MCF 10A (cell line): ENCODE measurements at regions not wholly inside any gene's neighbourhood (a gene's known extent, or its start where the extent isn't known, plus 50 kb on each side); places are given as distances from the start of the nearest gene placed in this dataset.
"Not testable (repeated sequence)": the region's sequence is repeated elsewhere in the genome, so short reads cannot be mapped to it uniquely, and the experiment has no call there.

Source experiments
- BruUV-seq: library from RNA; stranded (reverse); fragments of 400-500 nt; replicated peaks from 2 replicates; lab custom pipeline; 2021; lab: Mats Ljungman, UMichigan
- CTCF ChIA-PET: fragments of 300-600 bp; sonication (Branson Sonifier 250); formaldehyde crosslinking; extraction: SDS; loops from one replicate; lab custom pipeline; 2021; ENCODE audit warnings: antibody characterized with exemption, inconsistent platforms; lab: Yijun Ruan, JAX
- POLR2A ChIA-PET: fragments of 300-600, 350-650 bp; sonication (Branson Sonifier 250); formaldehyde crosslinking; extraction: SDS; loops from one replicate; lab custom pipeline; 2020; ENCODE audit warnings: antibody characterized with exemption, inconsistent platforms; lab: Yijun Ruan, JAX
- DNase-seq: peaks from one replicate; pipeline ENCODE4 v3.0.0-alpha.2; 2018; ENCODE audit not compliant: unreplicated experiment
- H3K27ac Mint-ChIP-seq: one replicate; pipeline ENCODE4 v1.8.0; 2022; ENCODE audit warnings: mild to moderate bottlenecking, low read depth, mixed read lengths; ENCODE audit not compliant: unreplicated experiment
- H3K27me3 Mint-ChIP-seq: one replicate; pipeline ENCODE4 v1.8.0; 2022; ENCODE audit warnings: mixed read lengths; ENCODE audit not compliant: insufficient read depth, unreplicated experiment
- H3K36me3 Mint-ChIP-seq: one replicate; pipeline ENCODE4 v1.8.0; 2022; ENCODE audit warnings: mild to moderate bottlenecking, moderate library complexity, mixed read lengths; ENCODE audit not compliant: insufficient read depth, unreplicated experiment
- H3K4me1 Mint-ChIP-seq: one replicate; pipeline ENCODE4 v1.8.0; 2022; ENCODE audit warnings: mixed read lengths; ENCODE audit not compliant: insufficient read depth, unreplicated experiment
- H3K4me3 Mint-ChIP-seq: one replicate; pipeline ENCODE4 v1.8.0; 2022; ENCODE audit warnings: mild to moderate bottlenecking, moderate library complexity, mixed read lengths; ENCODE audit not compliant: unreplicated experiment
- H3K9me3 Mint-ChIP-seq: one replicate; pipeline ENCODE4 v1.8.0; 2022; ENCODE audit warnings: mixed read lengths; ENCODE audit not compliant: unreplicated experiment
- intact Hi-C: fragments of 100-400 bp; cut with micrococcal nuclease; formaldehyde crosslinking; loops from 2 replicates; pipeline ENCODE4 v1.14.1; 2022
- TF ChIP-seq, protein P1 (sequence below): fragments of 200-600 bp; IDR thresholded peaks from one replicate; pipeline ENCODE4 v1.8.0; 2022; ENCODE audit warnings: antibody characterized with exemption, mild to moderate bottlenecking; ENCODE audit not compliant: unreplicated experiment

DNA sequence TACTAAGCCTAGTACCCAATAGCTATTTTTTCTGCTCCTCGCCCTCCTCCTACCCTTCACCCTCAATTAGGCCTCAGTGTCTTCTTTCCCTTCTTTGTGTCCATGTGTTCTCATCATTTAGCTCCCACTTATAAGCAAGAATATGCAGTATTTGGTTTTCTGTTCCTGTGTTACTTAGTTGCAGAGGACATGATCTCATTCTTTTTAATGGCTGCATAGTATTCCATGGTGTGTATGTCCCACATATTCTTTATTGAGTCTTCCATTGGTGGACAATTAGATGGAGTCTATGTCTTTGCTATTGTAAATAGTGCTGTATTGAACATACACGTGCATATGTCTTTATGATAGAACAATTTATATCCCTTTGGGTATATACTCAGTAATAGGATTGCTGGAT, 106.9 kb upstream of the NR5A2 start:
- DNase-seq, result no peak
- Mint-ChIP-seq H3K4me3 (no peak overlapping the region), H3K27ac (no peak overlapping the region), H3K9me3 (peaks cover 6% of the 10 kb centered on the region), H3K4me1 (no peaks in the 10 kb centered on the region), H3K27me3 (no peaks in the 10 kb centered on the region), H3K36me3 (no peaks in the 10 kb centered on the region)
- intact Hi-C loops, result no loop called here
- ChIA-PET POLR2A (interaction anchor here (0.6 kb wide), 1 partner anchor 99 kb away, joined by 3 read pairs; no protein-coding TSS in a partner anchor), CTCF (interaction anchor here (0.6 kb wide), 1 partner anchor 245 kb away, joined by 5 read pairs; no protein-coding TSS in a partner anchor)
- BruUV-seq, result no TSS peak
- TF ChIP-seq, protein P1, sequence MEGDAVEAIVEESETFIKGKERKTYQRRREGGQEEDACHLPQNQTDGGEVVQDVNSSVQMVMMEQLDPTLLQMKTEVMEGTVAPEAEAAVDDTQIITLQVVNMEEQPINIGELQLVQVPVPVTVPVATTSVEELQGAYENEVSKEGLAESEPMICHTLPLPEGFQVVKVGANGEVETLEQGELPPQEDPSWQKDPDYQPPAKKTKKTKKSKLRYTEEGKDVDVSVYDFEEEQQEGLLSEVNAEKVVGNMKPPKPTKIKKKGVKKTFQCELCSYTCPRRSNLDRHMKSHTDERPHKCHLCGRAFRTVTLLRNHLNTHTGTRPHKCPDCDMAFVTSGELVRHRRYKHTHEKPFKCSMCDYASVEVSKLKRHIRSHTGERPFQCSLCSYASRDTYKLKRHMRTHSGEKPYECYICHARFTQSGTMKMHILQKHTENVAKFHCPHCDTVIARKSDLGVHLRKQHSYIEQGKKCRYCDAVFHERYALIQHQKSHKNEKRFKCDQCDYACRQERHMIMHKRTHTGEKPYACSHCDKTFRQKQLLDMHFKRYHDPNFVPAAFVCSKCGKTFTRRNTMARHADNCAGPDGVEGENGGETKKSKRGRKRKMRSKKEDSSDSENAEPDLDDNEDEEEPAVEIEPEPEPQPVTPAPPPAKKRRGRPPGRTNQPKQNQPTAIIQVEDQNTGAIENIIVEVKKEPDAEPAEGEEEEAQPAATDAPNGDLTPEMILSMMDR, result no peak

DNA sequence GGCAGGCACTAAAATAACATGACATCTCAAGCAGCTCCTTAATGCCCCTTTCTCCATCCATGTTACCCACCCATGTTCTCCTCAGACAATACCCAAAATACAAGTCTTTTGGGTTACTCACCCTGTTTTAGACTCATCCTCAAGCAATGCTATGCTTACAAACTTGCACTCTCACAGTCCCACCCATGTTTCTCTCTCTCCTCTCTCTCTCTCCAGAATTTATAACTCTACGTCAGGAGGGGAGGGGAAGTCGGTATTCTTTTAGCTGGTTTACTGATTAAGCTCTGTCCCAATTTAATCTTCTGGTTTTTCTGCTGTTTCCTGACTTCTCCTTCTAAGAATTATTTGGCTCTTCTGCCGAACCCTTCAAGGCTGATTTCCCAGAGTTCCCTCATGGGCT, 98.0 kb upstream of the NR5A2 start:
- intact Hi-C loops, result no loop called here
- no peaks in the 10 kb centered on the region for H3K9me3 Mint-ChIP-seq
- BruUV-seq, result no TSS peak

DNA sequence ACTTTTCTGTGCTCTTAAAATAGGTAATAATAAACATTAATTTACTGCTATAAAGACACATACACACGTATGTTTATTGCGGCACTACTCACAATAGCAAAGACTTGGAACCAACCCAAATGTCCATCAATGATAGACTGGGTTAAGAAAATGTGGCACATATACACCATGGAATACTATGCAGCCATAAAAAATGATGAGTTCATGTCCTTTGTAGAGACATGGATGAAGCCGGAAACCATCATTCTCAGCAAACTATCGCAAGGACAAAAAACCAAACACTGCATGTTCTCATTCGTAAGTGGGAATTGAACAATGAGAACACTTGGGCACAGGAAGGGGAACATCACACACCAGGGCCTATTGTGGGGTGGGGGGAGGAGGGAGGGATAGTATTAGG, 97.4 kb upstream of the NR5A2 start:
- H3K4me1 Mint-ChIP-seq, H3K27ac Mint-ChIP-seq, intact Hi-C loops, H3K4me3 Mint-ChIP-seq, H3K36me3 Mint-ChIP-seq, CTCF ChIA-PET, DNase-seq, H3K27me3 Mint-ChIP-seq, BruUV-seq, POLR2A ChIA-PET, H3K9me3 Mint-ChIP-seq: not testable (repeated sequence)

More for the DNA sequence above, 98.0 kb upstream of the NR5A2 start:
- TF ChIP-seq, protein P1, result no peak
- Mint-ChIP-seq H3K4me1 (no peaks in the 10 kb centered on the region), H3K27me3 (no peaks in the 10 kb centered on the region), H3K36me3 (no peaks in the 10 kb centered on the region), H3K4me3 (no peak overlapping the region), H3K27ac (no peak overlapping the region)
- ChIA-PET POLR2A (no interaction called here), CTCF (no interaction called here)
- DNase-seq, result no peak

DNA sequence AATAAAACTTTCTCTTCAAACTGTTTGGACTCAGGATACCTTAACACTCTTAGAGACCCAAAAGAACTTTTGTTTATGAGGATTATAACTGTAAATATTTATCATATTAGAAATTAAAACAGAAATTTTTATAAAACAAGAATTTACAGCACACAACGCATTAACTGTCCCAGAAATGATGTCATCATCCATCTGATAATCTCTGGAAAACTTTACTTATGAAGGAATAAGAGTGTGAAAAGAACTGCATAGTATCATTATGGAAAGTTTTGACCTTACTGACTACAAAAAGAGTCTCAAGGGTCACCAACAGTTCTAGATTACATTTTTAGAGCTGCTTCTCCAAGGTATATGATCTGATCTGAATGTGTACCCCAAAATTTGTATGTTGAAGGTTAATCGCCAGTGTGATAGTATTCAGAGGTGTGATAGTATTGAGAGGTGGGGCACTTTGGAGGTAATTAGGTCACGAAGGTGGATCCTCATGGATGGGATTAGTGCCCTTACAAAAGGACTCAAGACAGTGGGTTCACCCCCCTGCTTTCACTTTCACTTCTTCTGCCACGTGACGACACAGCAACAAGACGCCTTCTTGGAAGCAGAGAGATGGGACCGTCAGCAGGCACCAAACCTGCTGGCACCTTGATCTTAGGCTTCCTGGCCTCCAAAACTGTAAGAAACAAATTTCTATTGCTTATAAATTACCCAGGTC, 95.7 kb upstream of the NR5A2 start:
- no peaks in the 10 kb centered on the region for H3K9me3 Mint-ChIP-seq
- no peak for DNase-seq
- H3K4me1 Mint-ChIP-seq, result no peaks in the 10 kb centered on the region
- BruUV-seq, result no TSS peak
- no peaks in the 10 kb centered on the region for H3K36me3 Mint-ChIP-seq
- no peak overlapping the region for H3K4me3 Mint-ChIP-seq
- CTCF ChIA-PET, result no interaction called here
- POLR2A ChIA-PET, result no interaction called here
- TF ChIP-seq, protein P1, result no peak
- no peaks in the 10 kb centered on the region for H3K27me3 Mint-ChIP-seq
- no peak overlapping the region for H3K27ac Mint-ChIP-seq
- intact Hi-C loops, result no loop called here
